ENCODE measurements at regions not wholly inside any gene's neighbourhood (a gene's known extent, or its start where the extent isn't known, plus 50 kb on each side); places are given as distances from the start of the nearest gene placed in this dataset.
"Not testable (repeated sequence)": the region's sequence is repeated elsewhere in the genome, so short reads cannot be mapped to it uniquely, and the experiment has no call there.

GRCh38 chr7:112982441-112983063 is 104.1 kb downstream of the GPR85 start:
- no peak for DNase-seq (ENCODE audit: low spot score)

- DNase-seq (ENCODE audit: low spot score) = no peak
These were observed 104.7 kb downstream of the GPR85 start for GRCh38 chr7:112981966-112982365.

- not testable (repeated sequence) for DNase-seq (ENCODE audit: low spot score)
These were observed 107.6 kb downstream of the GPR85 start for GRCh38 chr7:112979055-112979454.

- not testable (repeated sequence) for DNase-seq (ENCODE audit: low spot score)
These were observed 109.2 kb downstream of the GPR85 start for GRCh38 chr7:112977244-112977955.

GRCh38 chr7:112970771-112971170 is 115.9 kb downstream of the GPR85 start:
- no peak for DNase-seq (ENCODE audit: low spot score)

GRCh38 chr7:112969946-112970345 is 116.7 kb downstream of the GPR85 start:
- no peak for DNase-seq (ENCODE audit: low spot score)

- no peak for DNase-seq (ENCODE audit: low spot score)
These were observed 121.1 kb downstream of the GPR85 start for GRCh38 chr7:112965506-112965905.

- no peak for DNase-seq (ENCODE audit: low spot score)
These were observed 123.0 kb downstream of the GPR85 start for GRCh38 chr7:112963634-112964033.

GRCh38 chr7:112962815-112963214 is 123.8 kb downstream of the GPR85 start:
- no peak for DNase-seq (ENCODE audit: low spot score)

GRCh38 chr7:112959276-112959675 is 127.4 kb downstream of the GPR85 start:
- DNase-seq (ENCODE audit: low spot score) = no peak

- DNase-seq (ENCODE audit: low spot score) = no peak
These were observed 127.9 kb downstream of the GPR85 start for GRCh38 chr7:112958775-112959174.

- no peak for DNase-seq (ENCODE audit: low spot score)
These were observed 128.7 kb downstream of the GPR85 start for GRCh38 chr7:112957901-112958300.

GRCh38 chr7:112953031-112953430 is 133.6 kb downstream of the GPR85 start:
- DNase-seq (ENCODE audit: low spot score) = not testable (repeated sequence)

- DNase-seq (ENCODE audit: low spot score) = no peak
These were observed 135.6 kb downstream of the GPR85 start for GRCh38 chr7:112951070-112951469.

- not testable (repeated sequence) for DNase-seq (ENCODE audit: low spot score)
These were observed 136.9 kb downstream of the GPR85 start for GRCh38 chr7:112949682-112950081.

GRCh38 chr7:112946350-112946749 is 140.3 kb downstream of the GPR85 start:
- no peak for DNase-seq (ENCODE audit: low spot score)

GRCh38 chr7:112945046-112945445 is 141.6 kb downstream of the GPR85 start:
- DNase-seq (ENCODE audit: low spot score) = no peak

GRCh38 chr7:112942981-112943380 is 143.6 kb downstream of the GPR85 start:
- no peak for DNase-seq (ENCODE audit: low spot score)

GRCh38 chr7:112942125-112942524 is 144.5 kb downstream of the GPR85 start:
- DNase-seq (ENCODE audit: low spot score) = not testable (repeated sequence)

- DNase-seq (ENCODE audit: low spot score) = no peak
These were observed 146.3 kb downstream of the GPR85 start for GRCh38 chr7:112940314-112940732.

GRCh38 chr7:112939574-112940313 is 146.9 kb downstream of the GPR85 start:
- DNase-seq (ENCODE audit: low spot score) = peak; percentile 100

GRCh38 chr7:112938863-112939573 is 147.6 kb downstream of the GPR85 start:
- no peak for DNase-seq (ENCODE audit: low spot score)

All from CD4-positive, alpha-beta T cell treated with Interleukin-6 at 100 ng/mL for 8 hours (primary cell).